HG03196 (cell line): ENCODE measurements at regions not wholly inside any gene's neighbourhood (a gene's known extent, or its start where the extent isn't known, plus 50 kb on each side); places are given as distances from the start of the nearest gene placed in this dataset.

ENCODE experiments used
- ATAC-seq: cut with Tn5 transposase; IDR thresholded peaks from one replicate; pipeline ENCODE4 v1.9.1; 2021; ENCODE audit not compliant: unreplicated experiment

DNA sequence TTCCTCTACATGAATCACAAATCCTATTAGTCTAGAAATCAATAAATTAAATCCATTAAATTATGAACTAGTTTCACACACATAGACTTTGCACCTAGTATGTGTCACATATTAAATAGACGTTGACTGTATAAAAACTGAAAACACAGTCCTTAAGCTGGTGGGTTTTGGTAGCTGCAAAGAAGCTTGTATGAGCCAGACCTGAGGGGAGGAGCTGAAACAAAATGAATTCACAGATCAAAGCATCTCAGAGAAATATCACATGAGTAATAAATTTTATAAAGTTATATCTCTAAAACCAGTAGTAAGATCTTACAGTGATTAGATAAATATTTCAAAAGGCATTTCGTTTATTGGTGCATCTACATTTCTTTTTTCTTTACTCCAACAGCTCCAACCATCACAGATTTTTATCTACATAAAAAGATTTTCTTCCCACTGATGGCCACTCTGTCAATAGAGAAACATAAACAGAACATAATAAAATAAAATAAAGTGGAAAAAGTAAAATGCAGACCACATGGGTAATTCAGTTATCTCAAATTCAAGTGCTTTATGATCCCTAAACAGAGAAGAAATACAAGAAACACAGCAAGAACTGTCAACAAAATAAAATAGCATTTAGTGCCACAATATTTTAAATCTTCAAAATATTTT, 420.0 kb upstream of the CYRIA start:
- no peak for ATAC-seq

DNA sequence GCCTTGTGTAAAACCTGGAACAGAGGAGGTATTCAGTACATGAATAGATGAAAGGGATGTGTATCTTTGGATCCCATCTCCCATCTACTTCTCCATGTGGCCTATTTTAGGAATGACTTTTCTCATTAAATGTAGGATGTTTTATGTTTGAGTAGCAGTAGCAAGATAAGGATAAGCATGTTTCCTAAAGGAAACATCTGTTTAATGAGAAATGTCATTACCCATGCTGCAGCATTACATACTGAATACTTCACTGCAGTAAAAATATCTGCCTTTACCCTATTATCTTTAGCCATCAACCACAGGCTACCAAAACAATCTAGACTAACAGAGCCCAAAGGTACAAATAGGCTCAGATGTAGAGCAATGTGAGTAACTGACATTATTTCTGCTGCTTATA, 419.2 kb upstream of the CYRIA start:
- no peak for ATAC-seq

DNA sequence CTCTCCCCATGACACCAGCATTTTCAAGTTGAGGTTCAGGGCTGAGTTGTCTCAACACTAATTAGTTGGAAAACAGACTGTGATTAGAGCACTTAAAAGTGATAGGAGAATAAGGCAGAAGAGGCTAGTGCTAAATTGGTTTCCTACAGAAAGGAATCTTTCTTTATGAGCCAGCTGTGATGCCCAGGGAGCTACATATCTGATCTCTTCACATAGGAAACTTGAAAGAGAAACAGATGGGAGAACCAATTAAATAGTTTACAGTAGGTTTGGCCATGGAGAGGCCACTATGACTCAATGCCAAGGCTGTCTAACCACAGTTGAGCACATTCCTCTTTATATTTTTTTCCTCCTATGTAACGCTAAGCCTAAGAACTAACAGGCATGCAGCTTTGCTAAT, 418.3 kb upstream of the CYRIA start:
- no peak for ATAC-seq

DNA sequence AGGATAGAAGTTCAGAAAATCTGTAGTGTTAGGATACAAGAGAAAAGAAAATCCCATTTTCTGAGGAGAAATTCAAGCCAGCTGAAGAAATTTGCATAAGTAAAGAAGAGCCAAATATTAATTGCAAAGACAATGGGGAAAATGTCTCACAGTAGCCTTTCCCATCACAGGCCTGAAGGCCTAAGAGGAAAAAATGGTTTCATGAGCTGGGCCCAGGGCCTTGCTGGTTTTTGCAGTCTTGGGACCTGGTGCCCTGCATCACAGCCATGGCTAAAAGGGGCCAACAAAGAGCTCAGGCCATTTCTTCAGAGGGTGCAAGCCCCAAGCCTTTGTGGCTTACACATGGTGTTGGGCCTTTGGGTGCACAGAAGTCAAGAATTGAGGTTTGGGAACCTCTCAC, 413.6 kb upstream of the CYRIA start:
- no peak for ATAC-seq

DNA sequence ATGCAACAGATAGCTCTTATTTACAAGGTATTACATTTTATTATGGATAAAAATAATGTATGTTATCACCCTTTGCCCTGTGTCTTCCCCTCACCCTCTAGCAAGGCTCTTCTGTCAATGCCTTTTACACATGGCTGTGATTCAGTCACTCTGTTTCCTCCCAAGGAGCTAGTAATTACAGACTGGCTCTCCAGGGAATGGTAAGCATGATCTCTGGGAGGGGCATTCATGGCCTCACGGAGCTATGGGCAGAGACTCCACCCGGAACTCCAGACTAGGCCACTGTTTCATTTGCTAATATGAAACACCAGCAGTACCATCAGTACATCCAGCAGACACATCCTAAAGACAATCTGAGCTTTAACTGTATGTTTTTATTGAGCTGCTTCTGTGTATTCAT, 410.9 kb upstream of the CYRIA start:
- no peak for ATAC-seq

DNA sequence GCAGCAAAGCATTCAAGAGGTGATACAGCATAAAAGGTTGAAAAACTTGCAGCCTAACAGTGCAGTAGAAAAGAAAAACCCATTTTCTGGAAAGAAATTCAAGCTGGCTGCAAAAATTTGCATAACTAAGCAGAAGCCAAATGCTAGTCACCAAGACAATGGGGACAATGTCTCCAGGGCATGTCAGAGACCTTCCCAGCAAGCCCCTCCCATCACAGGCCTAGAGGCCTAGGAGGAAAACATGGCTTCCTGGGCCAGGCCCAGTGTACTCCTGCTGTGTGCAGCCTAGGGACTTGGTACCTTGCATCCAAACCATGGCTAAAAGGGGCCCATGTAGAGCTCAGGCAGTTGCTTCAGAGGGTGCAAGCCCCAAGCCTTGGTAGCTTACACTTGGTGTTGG, 405.1 kb upstream of the CYRIA start:
- ATAC-seq: no peak

DNA sequence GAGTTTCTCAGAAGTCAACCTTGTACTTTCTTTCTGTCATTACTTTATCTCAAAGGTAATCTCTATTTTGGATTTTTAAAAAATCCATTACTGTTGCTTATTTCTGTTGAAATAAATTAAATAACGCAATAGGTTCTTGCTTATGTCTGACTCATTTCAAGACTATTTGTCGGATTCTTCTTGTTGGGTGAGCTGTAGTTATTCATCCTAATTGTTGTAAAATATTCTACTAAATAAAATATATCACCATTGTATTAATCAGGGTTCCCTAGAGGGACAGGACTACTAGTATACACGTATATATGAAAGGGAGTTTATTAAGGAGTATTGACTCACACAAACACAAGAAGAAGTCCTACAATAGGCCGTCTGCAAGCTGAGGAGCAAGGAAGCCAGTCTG, 403.9 kb upstream of the CYRIA start:
- no peak for ATAC-seq

DNA sequence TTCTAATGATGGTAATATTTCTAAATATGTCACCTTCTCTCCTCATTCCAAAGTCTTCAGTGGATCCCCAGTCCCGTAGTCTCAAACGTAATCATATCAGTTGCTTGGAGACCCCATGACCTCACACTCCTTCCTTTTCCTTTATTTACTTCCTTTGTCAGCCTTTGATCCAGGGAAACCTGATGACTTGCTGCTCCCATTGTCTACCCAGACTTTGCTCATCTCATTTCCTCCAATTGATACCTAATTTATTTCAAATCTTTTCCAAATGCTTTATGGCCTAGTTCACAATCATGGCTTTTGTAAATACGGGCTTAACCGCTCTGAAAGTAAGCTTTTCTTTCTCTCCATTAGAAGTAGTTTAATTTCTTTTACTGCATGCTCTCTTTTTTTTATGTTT, 402.4 kb upstream of the CYRIA start:
- ATAC-seq: no peak

DNA sequence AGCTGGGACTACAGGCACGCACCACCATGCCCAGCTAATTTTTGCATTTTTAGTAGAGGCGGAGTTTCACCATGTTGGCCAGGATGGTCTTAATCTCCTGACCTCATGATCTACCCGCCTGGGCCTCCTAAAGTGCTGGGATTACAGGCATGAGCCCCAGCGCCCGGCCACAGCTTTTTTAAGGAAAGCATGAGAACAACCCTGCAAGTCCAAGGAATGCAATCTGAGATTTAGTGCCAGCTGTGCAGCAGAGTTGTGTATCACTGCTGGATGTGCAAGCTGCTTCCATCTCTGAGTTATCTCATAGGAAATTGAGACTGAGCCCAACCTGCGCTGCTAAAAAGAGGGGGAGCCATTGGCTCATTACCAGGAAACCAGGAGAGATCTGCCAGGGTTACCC, 399.9 kb upstream of the CYRIA start:
- no peak for ATAC-seq

DNA sequence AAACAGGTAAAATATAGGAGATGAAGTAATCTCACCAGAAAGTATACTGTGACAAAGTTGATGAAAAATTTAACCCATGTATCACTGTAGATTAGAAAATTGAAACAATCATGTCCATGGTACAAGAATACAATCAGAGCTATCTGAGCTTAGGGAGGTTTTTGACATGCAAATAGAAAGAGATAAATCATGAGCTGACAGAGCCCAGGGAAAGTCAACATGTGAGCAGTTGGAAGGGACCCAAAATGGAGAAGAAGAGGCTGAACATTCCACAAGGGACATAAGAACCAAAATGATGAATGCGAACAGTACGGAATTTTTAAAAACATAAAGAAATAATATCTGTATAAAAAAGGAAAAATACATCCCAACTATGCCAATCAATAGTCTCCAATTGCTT, 395.4 kb upstream of the CYRIA start:
- ATAC-seq: no peak

DNA sequence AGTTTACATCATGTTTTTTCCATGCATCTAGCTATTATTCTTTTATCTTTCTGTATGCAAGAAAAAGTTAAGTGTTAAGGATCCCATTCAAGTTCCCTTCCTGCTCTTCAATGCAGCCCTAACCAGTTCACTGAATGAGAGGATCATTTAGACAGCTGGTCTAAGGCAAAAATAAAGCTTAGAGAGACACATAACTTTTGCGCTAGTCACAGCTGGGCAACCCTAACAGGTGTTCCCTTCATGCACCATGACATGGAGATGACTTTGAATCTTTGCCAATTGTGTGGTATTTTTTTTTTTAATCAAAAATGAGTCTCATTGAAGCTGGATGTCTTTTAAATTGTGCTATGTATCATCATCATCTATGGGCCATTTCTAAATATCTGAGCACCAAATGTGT, 393.8 kb upstream of the CYRIA start:
- no peak for ATAC-seq

DNA sequence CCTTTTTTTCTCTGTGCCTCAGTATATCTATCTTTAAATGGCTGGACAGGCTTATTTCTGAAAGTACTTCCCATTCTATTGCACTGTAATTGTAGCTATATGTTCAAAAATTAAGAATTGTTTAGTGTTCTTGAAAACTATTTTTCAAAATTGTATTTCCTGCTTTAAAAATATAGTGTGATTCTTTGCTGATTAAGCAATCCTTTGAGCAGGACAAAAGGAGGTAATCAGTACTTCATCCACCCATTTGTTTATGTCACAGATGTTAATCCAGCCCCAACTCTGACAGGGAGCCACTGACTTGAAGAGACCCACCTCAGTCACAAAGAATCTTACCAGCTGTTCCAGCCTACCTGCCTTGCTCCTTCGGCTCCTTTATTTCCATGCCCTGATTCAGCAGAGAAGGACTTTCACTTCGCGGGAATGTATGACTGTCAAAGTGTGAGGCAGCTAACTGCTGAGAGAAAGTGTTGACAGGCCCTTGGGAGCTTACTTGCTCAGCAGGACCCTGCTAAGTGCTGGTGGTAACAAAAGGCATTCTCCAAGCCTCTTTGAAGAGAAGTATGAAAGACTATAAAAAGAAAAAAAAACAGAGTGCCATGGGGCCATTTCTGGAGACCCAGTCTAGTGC, 393.3 kb upstream of the CYRIA start:
- ATAC-seq: no peak

DNA sequence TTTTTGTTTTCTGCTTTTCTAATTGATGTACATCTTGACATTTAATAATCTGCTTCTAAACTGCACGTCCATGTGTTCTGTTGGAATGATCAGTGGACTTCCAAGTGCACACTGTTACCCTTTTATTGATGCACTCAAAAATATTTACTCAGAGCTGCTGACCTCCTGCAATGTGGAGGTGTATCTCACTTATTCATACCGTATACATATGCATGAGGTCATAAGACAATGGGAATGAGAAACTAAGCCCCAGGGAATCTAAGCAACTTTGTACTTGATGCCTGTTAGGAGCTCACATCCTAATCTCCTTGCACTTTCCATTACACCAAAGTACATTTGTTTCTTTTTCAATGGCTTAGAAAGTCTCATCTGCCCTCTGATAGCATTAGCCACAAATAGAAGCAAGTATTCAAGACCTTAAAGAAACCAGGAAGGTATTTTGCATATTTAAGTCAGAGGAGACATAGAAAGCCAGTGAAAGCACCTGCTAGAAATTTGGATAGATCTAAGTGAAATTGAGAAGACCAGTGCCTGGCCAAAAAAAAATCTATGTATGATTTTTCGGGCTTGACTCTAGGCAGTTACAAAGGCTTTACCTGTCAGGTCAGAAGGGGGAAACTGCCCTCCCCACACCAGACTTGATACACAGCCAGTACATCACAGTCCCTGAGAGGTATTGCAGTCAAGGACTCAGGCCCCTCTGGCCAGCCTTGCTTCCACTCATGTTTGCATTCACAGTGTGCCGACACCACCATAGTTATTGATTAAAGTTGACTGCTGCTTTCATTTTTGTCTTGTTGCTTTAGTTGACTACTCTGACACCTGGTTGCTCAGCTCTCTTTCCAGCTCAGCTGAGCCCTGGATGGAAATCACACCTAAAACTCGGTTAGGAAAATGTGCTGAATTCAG, 391.7 kb upstream of the CYRIA start:
- no peak for ATAC-seq

DNA sequence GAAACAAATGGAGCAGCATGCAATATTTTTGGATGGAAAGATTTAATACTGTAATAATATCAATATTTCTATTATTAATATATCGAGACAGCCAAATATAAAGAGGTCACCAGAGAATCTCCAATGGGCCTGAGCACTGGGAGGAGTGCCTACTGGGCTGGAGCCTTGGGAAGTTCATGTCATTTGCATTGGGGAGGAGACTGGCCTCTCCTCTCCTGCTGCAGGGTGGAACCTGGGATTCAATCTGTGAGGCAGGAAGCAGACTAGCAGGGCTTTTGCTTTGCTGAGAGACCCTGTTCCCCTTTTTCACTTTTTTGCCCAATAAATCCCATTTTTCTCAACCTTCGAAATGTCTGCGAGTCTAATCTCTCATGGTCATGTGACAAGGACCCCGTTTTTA, 390.6 kb upstream of the CYRIA start:
- no peak for ATAC-seq

DNA sequence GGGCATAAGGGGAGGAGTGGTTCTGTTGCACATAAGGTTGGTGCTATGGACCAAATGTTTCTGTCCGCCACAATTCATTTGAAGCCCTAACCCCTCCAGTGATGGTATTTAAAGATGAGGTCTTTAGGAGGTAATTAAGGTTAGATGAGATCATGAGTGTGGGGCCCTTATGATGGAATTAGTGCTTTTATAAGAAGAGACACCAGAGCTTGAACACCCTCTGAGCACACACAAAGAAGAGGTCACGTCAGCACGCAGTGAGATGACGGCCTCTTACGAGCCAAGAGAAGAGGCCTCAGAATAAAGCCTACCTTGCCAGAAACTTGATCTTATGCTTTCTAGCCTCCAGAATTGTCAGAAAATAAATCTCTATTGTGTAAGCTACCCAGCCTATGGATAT, 386.4 kb upstream of the CYRIA start:
- ATAC-seq: no peak

DNA sequence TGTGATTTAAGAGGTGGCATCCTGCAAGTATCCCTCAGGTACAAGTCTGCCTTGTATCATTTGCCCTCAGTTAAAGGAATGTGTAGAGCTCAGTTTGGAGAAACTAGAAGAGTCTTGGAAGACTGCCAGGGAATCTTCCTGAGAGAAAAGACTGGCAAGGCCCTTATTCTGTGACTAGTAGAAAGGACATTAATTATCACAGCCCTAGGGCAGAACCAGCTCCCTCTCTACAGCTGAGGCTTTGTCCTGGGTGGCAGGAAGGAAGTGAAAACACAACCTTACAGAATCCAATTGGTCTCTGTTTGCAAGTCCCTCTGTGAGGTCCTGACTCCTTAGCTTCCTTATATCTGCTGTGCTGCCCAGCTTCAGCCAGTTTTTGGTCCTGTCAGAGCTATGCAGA, 385.9 kb upstream of the CYRIA start:
- no peak for ATAC-seq

DNA sequence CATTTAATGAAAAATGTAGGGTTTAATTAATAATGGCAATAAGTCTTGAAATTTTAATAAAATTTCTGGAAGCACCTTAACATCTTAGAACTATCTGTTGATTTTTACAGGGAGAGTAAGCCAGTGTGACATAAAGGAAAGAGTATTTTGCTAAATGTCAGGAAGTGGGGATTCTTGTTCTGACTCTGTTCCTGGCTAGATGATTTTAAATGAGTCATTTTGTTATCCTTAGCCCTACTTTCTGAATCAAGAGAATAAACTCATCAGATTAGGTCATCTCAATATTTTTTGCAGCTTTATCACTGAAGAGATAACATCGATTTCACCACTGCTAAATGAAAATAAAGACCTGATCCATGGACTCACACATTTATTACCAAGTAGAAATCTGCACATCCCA, 377.5 kb upstream of the CYRIA start:
- ATAC-seq: no peak

DNA sequence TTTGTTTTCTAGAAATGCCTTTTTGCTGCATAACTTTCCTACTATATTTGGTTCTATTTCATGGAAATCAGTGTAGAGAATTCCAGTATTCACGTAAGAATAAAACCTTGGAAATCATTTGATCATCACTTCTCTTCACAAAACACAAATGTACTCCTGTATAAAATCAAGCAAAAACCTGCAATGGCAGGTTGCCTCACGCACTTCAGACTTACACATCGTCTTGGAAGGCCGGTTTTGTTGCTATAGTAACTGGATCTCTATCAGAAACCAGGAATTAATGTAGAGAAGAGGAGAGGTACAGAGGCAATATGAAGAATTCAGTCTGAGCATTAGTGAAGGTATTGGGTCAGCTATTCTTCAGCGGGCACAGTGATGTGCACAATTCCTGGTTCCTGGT, 370.7 kb upstream of the CYRIA start:
- ATAC-seq: no peak

DNA sequence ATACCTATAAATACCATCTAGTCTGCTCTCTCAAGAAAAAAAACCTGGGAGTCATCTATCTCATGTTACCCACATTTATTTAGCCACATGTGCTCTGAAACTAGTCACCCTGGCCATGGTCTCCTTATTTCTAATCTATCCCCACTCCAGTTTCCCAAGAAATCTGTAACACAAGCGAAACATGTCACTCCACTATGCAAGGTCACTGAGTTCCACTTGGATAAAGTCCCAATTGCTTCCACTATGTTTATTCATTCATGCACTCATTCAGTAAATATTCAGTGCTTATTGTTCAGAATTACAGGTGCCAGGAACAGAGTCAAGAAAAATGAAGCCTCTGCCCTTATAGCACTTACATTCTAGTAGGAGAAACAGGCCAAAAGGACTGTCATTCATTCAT, 369.4 kb upstream of the CYRIA start:
- ATAC-seq: no peak

DNA sequence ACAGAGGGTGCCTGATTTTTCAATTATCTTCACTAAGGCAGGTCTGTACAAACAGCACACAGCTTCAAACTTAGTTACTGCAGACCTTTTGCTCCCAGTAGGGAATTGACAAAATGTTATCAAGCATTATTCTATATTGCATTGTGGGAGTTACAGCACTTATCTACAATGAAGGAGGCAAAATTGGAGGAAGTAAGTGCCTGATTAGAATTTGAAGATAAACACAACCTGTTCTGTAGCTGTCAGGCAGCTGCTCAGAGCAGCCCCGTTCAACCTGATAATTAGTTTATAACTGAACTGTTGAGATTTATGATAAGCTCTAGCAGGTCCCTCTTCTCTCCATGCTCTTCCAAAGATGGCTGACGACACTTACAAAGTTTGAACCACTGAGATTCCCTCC, 364.4 kb upstream of the CYRIA start:
- no peak for ATAC-seq

DNA sequence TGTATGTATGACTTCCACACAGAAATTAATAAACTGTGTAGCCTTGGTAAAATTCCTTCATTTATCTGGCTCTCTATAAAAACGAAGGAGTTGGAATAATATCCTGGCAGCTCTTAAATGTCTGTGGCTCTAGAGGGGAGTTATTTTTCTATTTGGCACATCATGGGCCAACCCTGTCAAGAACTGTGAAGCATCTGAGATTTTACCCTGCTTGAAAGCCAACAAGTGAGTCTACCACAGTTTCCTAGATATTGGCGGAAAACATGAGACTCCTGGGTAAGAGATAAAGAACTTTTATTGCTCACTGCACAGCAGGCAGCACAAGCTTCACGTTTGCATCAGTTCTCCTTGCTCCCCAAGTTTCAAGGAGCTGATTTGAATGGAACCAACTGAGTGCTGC, 346.7 kb upstream of the CYRIA start:
- ATAC-seq: no peak

DNA sequence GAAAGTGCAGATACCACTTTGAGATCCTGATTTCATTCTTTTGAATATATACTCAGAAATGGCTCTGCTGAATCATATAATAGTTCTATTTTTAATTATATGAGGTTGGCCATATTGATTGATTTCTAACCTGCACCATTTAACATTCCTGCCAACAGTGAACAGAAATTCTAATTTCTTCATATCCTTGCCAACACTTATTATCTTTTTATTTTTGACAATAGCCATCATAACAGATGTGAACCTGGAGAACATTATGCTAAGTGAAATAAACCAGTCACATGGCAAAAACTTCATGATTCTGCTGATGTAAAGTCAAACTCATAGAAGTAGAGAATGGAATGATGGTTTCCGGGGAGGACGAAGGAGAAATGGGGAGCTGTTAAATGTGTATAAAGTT, 344.5 kb upstream of the CYRIA start:
- ATAC-seq: no peak

DNA sequence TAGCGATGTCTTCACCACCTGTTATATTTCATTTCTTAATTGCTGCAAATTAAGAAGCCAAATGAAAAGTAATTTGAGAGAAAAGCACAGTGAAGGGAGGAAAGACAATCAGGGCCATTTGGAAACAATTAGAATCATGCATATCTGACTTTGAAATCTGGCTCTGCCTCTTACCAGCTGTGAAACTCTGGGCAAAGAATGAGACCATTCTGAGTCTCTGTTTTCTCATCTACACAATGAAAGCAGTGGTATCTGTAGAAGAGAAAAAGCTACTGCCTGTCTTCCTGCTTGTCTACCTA, 334.5 kb upstream of the CYRIA start:
- no peak for ATAC-seq
